Activated T-helper 1 cell treated with Interleukin-2 at 50 U/mL for 16 hours (primary cell): ENCODE measurements at regions not wholly inside any gene's neighbourhood (a gene's known extent, or its start where the extent isn't known, plus 50 kb on each side); places are given as distances from the start of the nearest gene placed in this dataset.
A peak's percentile ranks its signal among the peaks of the same experiment; 100 is the strongest.

Experiments
- DNase-seq: peaks from one replicate; pipeline ENCODE4 v3.0.0-alpha.2; 2020; ENCODE audit warnings: low read depth

DNA sequence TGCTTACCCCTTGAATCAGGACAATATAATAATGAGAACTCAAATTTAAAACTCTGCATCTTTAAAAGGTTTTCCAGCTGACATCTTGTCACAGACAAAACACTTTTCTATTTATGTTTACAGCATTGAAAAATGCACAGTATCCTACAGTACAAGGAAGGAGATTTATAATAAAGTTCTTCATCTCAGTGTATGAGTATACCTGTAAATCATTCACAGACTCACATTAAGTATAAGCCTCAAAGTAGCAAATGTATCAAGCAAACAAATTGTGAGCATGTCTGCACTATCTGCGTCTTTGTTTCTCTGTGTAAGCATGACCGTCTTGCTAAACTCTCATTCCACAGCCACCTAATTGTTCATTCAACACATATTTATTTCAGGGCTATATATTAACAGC lies 52.8 kb downstream of the PPP1R2C start:
- DNase-seq = no peak

- no peak for DNase-seq
Observed at GRCh38 chrX:42720209-42720608, 57.8 kb downstream of the PPP1R2C start.

DNA sequence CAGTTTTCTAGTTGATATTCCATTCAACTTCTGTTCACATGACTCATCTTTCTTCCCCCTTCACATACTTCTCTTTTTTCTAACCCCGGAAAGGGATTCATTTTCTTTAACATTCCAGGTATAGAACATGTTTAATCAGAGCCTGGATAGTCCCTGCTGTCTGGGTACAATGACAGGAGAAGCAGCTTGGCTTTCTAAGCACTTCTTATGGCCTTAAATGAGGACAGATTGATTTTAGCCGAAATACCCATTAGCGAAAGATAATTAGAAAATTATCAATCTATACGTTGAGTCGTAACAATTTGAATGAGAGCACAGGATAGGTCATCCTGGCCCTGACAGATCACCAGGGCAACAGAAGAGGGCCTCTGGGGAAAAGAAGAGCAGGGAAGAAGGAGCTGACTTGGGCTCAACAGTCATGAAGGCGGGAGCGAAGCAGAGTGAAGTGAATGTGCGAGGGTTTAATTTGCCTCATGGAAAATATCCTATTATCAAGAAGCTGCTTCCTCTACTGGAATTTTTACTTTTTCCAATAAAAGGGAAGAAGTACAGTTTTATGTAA lies 62.2 kb downstream of the PPP1R2C start:
- no peak for DNase-seq

DNA sequence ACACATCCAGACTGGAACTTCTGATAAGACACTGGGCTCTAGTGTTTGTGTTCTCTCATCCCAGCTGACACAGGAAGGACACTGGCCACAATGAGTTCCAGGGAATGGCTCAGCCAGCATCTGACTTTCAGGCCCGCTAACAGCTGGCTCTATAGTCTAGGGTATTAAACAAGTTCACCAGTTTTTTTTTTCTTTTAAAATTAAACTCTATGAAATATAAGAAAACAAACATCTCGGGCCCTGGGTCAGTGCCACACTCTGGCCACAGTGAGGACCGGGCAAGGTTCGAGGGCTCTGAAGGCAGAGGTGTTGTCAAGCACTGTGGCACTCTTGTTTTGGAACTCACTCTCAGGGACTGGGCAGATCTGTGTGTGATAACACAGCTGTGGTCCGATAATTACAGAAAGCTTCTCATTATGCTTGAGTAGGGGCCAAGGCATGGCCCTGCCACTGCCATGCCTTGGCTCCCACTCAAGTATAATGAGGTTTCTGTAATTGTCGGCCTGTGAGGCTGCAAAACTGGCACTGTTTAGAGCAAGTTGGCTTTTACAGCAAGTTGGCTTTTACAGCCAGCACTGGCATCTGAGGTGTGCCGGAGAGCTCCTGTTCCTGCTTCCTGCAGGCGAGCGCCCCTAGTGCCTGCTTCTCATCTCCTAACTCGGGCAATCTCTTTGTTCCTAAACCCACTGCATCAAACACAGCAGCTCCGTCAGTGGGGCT lies 62.8 kb downstream of the PPP1R2C start:
- peak; percentile 11 for DNase-seq

DNA sequence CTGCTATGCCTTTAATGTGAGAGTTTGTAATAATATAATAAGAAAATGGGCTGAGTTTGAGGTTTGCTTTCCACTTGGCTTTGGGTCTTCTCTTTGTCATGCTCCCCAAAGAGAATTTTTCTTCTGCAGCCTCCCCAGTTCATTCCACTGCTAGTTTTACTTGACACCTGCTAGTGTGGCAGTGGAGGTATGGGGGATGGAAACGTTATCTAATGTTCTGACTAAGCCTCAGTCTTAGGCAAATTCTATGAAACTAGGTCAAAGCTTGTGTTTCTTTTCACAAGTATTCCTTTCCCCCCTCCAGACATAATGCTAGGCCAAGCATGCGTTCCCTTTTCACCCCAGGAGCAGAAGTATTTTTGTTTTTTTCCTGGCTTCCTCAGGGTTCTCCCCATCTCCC lies 67.5 kb downstream of the PPP1R2C start:
- no peak for DNase-seq

GRCh38 chrX:42708222-42708621 lies 69.7 kb downstream of the PPP1R2C start:
- no peak for DNase-seq

- DNase-seq = no peak
Observed at GRCh38 chrX:42707742-42708141, 70.2 kb downstream of the PPP1R2C start.

- DNase-seq = no peak
Observed at GRCh38 chrX:42704454-42704853, 73.5 kb downstream of the PPP1R2C start.

DNA sequence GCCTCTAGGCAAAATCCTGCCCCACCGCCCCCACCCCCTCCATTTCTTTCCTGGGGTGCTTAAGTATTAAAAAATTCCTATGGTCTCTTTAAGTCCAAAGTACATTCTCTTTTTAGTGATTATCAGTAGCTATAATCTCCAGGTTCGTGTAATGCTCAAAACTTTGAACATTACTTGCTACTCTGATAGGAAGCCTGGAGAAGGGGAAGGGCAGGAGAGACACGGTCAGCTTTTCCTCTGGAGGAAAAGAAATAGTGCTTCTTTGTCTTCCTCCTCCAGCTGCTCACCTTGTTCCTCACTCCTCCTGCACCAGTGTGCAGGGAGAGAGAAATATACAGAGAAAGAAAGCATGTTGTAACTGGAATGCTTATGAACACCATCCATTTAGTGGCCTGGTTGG lies 80.4 kb downstream of the PPP1R2C start:
- no peak for DNase-seq

DNA sequence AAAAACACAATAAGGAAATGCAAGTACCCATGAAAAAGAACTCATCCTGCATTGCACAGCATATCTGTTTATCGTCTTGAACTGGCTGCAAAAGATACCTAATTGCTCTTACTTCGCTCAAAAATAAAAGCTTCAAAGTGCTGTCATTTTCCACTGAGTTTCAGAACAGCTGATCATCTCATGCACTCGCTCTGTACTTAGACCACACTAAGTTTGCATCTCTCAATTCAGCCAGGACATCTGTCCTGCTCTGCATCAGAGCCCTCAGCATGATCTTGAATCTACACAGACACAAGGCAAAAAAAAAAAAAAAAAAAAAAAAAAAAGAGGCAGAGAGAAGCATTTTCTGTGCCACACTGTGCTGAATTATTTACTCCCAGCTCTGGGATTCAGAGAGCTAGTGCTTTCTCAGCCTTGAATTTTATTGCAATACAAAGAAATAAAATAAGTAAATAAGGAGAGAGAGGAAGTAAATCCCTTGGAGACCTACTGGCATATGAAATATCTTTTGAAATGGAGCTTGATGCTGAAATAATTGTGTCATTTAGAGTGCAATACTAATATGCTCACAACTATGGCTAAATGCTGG lies 81.3 kb downstream of the PPP1R2C start:
- DNase-seq = no peak

GRCh38 chrX:42695800-42696358 lies 82.1 kb downstream of the PPP1R2C start:
- DNase-seq = no peak

- DNase-seq = no peak
Observed at GRCh38 chrX:42694260-42694815, 83.6 kb downstream of the PPP1R2C start.

DNA sequence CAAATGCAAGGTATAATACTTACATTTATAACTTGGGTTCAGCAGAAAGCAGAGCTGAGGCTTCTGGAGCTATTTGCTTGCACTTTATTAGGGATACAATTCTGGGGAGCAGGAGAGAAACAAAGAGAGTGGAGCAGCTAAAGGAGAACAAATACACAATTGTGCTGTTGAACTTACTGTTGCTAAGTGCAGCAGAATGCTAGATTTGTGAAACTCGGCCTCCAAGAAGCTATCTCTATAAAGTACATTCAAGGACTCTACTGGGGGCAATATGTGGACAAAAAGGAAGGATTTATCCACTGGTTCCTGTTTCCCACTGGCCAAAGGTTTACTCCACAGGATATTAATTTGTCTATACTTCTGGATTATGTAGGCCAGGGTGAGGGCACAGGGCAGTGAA lies 86.8 kb downstream of the PPP1R2C start:
- DNase-seq = no peak

- no peak for DNase-seq
Observed at GRCh38 chrX:42686706-42687105, 91.3 kb downstream of the PPP1R2C start.

DNA sequence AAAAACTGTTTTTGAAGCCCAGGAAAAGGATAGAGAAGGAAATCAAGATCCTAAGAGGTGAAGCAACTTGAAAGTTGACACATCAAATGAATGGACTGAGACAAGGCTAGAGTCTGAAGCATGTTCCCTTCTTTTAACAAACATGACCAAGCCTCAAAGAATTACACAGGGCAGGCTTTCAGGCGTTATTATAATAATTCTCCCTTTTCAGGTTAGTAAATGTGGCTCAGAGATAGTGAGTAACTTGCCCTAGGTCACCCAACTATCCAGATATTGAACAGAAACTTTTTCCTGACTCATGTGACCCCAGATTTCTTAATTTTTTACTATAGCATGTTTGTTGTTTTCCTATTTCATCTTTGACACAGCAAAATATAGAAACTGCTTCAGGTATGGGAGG lies 91.7 kb downstream of the PPP1R2C start:
- DNase-seq = no peak

DNA sequence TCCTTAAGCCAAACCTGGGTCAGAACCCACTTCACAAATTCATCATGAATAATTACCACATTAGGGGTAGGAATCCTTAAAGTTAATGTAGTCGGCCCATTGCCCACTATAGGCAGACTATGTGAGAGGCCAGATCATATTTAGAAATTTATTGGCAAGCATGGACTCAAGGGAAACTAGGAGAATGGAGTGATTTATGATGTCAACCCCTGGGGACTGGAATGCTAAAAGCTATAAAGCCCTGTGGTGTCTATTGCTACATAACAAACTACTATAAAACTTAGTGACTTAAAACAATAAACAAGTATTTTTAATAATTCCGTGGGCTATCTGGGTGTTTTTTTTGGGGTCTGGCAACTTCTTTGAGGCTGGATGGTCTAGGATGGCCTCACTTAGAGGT lies 93.9 kb downstream of the PPP1R2C start:
- DNase-seq = no peak

DNA sequence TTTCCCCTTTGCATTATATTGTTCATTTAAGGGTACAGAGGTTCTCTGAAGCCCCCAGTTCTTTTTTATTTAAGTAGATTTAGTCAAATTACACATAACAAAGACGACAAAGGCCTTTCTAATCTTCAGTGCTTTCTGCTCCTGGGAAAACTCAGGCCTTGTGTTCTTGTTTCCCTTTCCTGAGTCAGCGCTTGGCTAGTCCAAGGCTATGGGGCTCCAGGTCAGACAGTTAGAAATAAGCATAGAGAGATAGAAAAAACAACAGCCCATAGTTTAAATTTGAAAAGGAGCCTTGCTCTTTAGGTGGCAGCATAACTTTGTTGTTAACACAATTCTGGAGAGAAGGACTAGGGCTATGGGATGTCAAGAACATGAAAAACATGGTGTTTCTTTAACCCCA lies 97.3 kb downstream of the PPP1R2C start:
- DNase-seq = no peak

DNA sequence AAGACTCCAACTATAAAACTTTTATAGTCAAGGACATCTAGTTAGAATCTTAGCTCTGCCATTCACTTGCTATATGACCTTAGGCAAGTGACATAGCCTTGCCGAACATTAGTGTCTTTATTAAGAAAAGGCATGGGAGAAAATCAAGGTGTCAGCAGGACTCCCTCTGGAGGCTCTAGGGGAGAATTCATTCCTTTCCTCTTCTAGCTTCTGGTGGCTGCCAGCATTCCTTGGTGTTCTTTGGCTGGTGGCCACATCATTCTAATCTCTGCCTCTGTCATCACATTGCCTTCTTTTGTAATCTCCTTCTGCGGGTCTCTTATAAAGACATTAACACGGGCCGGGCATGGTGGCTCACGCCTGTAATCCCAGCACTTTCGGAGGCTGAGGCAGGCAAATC lies 99.8 kb downstream of the PPP1R2C start:
- DNase-seq = no peak

GRCh38 chrX:42673301-42673810 lies 104.6 kb downstream of the PPP1R2C start:
- no peak for DNase-seq

GRCh38 chrX:42664680-42665079 lies 113.3 kb downstream of the PPP1R2C start:
- no peak for DNase-seq

GRCh38 chrX:42628471-42628870 lies 149.5 kb downstream of the PPP1R2C start:
- DNase-seq = no peak

DNA sequence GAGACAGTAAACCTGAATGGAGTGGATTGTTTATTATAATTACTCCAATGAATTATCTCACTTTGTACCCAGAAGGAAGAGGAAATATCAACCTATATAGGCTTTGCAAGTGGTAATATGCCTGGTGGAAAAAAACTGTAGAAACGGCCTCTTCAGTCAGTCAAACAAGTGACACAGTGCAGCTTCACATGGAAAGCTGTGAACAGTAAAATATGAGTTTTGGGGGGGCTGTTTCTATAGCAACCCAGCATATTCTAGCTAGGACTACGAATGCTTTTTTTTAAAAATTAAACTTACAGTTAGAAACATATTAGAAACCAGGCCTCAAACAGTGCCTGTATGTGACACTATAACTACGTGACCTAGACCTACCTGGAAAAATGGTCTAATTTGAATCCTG lies 150.1 kb downstream of the PPP1R2C start:
- no peak for DNase-seq

GRCh38 chrX:42624524-42624923 lies 153.4 kb downstream of the PPP1R2C start:
- DNase-seq = no peak
